ENCODE measurements at regions not wholly inside any gene's neighbourhood (a gene's known extent, or its start where the extent isn't known, plus 50 kb on each side); places are given as distances from the start of the nearest gene placed in this dataset.

- TF ChIP-seq YY1 (IDR thresholded peaks at IDR 0.05; ENCODE audit: insufficient read depth, insufficient read length), result no peak
- TF ChIP-seq ZNF274 (IDR thresholded peaks at IDR 0.05; ENCODE audit: low read depth, low read length), result no peak
- TF ChIP-seq SUZ12 (IDR thresholded peaks at IDR 0.05; ENCODE audit: extremely low read depth, insufficient read depth, insufficient read length), result no peak
Measured at GRCh38 chr2:8345200-8345599, 336.7 kb upstream of the ID2 start.

Data from NT2/D1 (cell line).